ENCODE measurements at regions not wholly inside any gene's neighbourhood (a gene's known extent, or its start where the extent isn't known, plus 50 kb on each side); places are given as distances from the start of the nearest gene placed in this dataset.

DNA sequence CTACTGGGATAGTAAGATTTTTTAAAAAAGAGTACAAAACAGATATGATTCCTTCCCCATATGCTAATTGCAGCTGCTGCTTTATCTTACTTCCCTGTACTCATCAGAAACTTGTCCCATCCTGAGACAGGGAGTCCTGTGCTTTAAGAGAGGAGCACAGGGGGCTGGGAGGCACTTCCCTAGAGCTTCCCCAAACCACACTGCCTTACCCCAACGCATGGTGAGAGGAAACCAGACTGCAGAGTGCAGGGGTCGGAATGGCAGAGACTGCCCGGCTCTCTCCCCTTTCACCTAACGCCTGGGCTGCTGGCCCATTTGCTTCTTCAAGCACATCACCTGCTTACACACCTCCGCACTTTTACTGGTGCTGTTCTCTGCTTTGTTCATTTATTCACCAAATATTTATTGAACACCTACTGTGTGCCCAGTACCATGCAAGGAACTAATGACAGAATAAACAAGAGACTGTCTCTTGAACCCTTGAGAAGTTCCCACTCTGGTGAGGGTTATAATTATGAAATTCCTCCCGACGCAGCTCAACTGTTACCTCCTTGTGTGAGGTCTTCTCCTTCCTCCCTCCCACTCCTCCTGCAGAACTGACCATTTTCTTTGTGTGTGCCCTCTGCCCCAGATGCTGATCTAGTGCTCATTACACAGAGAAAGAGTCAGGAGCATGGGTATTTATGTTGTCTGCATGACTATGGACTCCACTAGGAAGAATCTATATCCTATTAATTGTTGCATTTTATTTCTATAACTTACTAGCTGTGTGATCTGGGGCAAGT, 289.7 kb downstream of the TCF7L2 start:
- TF ChIP-seq, protein P1, sequence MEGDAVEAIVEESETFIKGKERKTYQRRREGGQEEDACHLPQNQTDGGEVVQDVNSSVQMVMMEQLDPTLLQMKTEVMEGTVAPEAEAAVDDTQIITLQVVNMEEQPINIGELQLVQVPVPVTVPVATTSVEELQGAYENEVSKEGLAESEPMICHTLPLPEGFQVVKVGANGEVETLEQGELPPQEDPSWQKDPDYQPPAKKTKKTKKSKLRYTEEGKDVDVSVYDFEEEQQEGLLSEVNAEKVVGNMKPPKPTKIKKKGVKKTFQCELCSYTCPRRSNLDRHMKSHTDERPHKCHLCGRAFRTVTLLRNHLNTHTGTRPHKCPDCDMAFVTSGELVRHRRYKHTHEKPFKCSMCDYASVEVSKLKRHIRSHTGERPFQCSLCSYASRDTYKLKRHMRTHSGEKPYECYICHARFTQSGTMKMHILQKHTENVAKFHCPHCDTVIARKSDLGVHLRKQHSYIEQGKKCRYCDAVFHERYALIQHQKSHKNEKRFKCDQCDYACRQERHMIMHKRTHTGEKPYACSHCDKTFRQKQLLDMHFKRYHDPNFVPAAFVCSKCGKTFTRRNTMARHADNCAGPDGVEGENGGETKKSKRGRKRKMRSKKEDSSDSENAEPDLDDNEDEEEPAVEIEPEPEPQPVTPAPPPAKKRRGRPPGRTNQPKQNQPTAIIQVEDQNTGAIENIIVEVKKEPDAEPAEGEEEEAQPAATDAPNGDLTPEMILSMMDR (IDR thresholded peaks at IDR 0.05), result no peak
- TF ChIP-seq POLR2A (IDR thresholded peaks at IDR 0.05) (no peak), POLR2AphosphoS5 (IDR thresholded peaks at IDR 0.05) (no peak)
